ENCODE measurements at regions not wholly inside any gene's neighbourhood (a gene's known extent, or its start where the extent isn't known, plus 50 kb on each side); places are given as distances from the start of the nearest gene placed in this dataset.

DNA sequence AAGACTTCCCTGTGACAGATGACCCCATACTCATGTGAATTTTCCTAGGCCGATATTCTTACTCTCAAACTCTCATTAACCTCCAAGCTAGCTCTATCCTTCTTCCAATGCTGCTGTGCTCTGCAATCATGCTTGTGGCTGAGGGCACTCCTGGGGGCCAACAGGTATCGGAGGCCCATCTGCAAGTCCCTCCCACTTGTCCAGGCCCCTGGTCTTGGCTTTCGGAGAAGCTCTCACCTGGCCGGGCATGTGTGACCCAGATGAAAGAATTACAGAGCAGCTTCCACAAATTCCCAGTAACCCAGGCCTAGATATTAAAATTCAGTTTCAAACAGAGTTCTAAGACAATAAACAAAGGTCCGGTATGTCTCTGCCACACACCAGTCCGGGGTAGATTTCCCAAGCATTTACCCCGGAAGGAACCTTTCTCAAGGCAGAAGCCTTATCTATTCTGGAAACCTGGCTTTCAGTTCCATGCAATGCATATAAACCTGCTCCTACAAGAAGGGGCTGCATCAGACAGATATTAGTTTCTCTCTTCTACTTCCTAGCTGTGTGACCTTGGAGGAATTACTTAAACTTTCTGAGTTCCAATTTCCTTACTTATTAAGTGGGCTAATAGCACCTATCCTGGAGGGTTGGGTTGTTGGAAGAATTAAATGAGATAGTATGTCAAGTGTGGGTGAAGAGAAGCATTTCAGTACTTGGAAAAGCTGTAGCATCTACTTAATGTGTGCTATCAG lies 270.8 kb downstream of the PTTG2 start:
- TF ChIP-seq POLR2A (IDR thresholded peaks at IDR 0.05) (no peak), CTCF (IDR thresholded peaks at IDR 0.05) (no peak)

Data from Peyer's patch (tissue), 4 donors.